T-cell (primary cell): ENCODE measurements at regions not wholly inside any gene's neighbourhood (a gene's known extent, or its start where the extent isn't known, plus 50 kb on each side); places are given as distances from the start of the nearest gene placed in this dataset.

Source experiments
- ATAC-seq, 4 experiments: fragments of 200-7000 bp in 3 of 4; fragments of 150-1000 bp in 1 of 4; cut with Tn5 transposase; replicated peaks in 1 of 4; 1 replicate in 3 of 4; 2 replicates in 1 of 4; pipeline ENCODE4 v1.10.0; 2021; ENCODE audit warnings: moderate library complexity in 3 of 4, mild to moderate bottlenecking in 2 of 4, moderate number of reproducible peaks in 1 of 4
- CTCF ChIA-PET, 2 donors: fragments of 300-600 bp; sonication (Branson Sonifier 250); formaldehyde crosslinking; loops; one replicate each; lab custom pipeline; 2022; ENCODE audit warnings: antibody characterized with exemption in 2 of 2; lab: Charles Lee
- POLR2A ChIA-PET, 2 donors: fragments of 300-600 bp; sonication (Branson Sonifier 250); formaldehyde crosslinking; loops; one replicate each; lab custom pipeline; 2022; ENCODE audit warnings: antibody characterized with exemption in 2 of 2; lab: Charles Lee
- DNase-seq, 35 experiments: peaks; one replicate each; pipeline versions ENCODE4 v3.0.0 to v3.0.0-alpha.2; 2013 to 2023
- H3K27ac ChIP-seq: one replicate; pipeline ENCODE4 v1.5.1; 2013; ENCODE audit warnings: low read length
- H3K27me3 ChIP-seq, 2 experiments: replicated peaks in 1 of 2; 1 replicate in 1 of 2; 2 replicates in 1 of 2; pipeline versions ENCODE4 v1.6.1 to v1.7.0; 2013; ENCODE audit warnings: low read length in 1 of 2, mixed read lengths in 1 of 2; ENCODE audit not compliant: control insufficient read depth in 2 of 2, insufficient read depth in 2 of 2; ENCODE audit errors: extremely low read depth in 1 of 2
- H3K36me3 ChIP-seq, 2 donors: 1 replicate in 1 of 2; 2 replicates in 1 of 2; pipeline versions ENCODE4 v1.6.1 to v1.7.0; 2013; ENCODE audit warnings: low read length in 1 of 2; ENCODE audit not compliant: control insufficient read depth in 2 of 2, insufficient read depth in 1 of 2; ENCODE audit errors: extremely low read depth in 1 of 2
- H3K4me1 ChIP-seq, 2 experiments: 1 replicate in 1 of 2; 2 replicates in 1 of 2; pipeline versions ENCODE4 v1.6.1 to v1.7.0; 2013; ENCODE audit warnings: low read length in 2 of 2, mixed read lengths in 1 of 2; ENCODE audit not compliant: insufficient read depth in 2 of 2, control insufficient read depth in 1 of 2; ENCODE audit errors: extremely low read depth in 1 of 2
- H3K4me3 ChIP-seq, 2 donors: 1 replicate in 1 of 2; 2 replicates in 1 of 2; pipeline versions ENCODE4 v1.5.1 to v1.7.0; 2013; ENCODE audit warnings: mild to moderate bottlenecking in 2 of 2, low read length in 1 of 2, moderate library complexity in 1 of 2; ENCODE audit not compliant: control insufficient read depth in 1 of 2; ENCODE audit errors: extremely low read depth in 1 of 2
- H3K9me3 ChIP-seq: 2 replicates; pipeline ENCODE4 v1.7.0; 2013
- H3K27ac Mint-ChIP-seq, 2 donors: one replicate each; pipeline ENCODE4 v1.8.0; 2020 to 2021; ENCODE audit warnings: mild to moderate bottlenecking in 2 of 2, mixed read lengths in 2 of 2
- H3K27me3 Mint-ChIP-seq, 2 donors: one replicate each; pipeline ENCODE4 v1.8.0; 2021 to 2022; ENCODE audit warnings: mixed read lengths in 2 of 2
- H3K36me3 Mint-ChIP-seq: one replicate; pipeline ENCODE4 v1.8.0; 2021; ENCODE audit warnings: mixed read lengths
- H3K4me1 Mint-ChIP-seq, 3 donors: one replicate each; pipeline ENCODE4 v1.8.0; 2020 to 2022; ENCODE audit warnings: mixed read lengths in 3 of 3, mild to moderate bottlenecking in 1 of 3
- H3K4me3 Mint-ChIP-seq, 3 donors: one replicate each; pipeline ENCODE4 v1.8.0; 2020 to 2022; ENCODE audit warnings: mild to moderate bottlenecking in 3 of 3, mixed read lengths in 3 of 3, moderate library complexity in 3 of 3
- H3K9me3 Mint-ChIP-seq, 3 donors: one replicate each; pipeline ENCODE4 v1.8.0; 2020 to 2022; ENCODE audit warnings: mixed read lengths in 3 of 3
- WGBS: methylation state at CpG from one replicate; pipeline ENCODE4 v1.1.5; 2013; ENCODE audit warnings: missing lambda C conversion rate; ENCODE audit not compliant: insufficient coverage; 5-methylcytosine and 5-hydroxymethylcytosine counted together

DNA sequence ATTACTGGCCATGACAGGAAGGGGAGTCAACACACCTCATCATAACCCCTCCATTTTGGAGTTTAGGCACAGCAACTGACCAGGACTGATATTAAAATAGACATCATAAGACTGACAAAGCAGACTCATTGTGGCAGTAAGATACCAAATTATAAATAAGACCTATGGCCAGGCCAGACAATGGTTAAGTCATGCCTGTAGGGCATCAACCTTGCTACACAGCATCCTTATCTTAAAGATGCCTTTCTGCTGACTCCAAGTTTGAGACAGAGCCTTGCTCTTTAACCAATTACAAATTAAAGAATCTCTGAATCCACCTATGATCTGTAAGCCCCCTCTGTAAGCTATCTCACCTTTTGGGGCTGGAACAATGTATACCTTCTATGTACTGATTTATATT, 65.5 kb downstream of the VCX2 start:
- Mint-ChIP-seq H3K27ac (no peak overlapping the region), H3K36me3 (no peaks in the 10 kb centered on the region), H3K4me1 (peaks cover 0 to 1% (median under 1%) of the 10 kb centered on the region in 3 donors), H3K4me3 (no peak overlapping the region), H3K27me3 (no peaks in the 10 kb centered on the region), H3K9me3 (peaks cover 7 to 9% (median 8%) of the 10 kb centered on the region in 3 donors)
- Histone ChIP-seq H3K27me3 (no peaks in the 10 kb centered on the region), H3K9me3 (no peaks in the 10 kb centered on the region), H3K4me1 (no peaks in the 10 kb centered on the region), H3K4me3 (no peak overlapping the region), H3K27ac (no peak overlapping the region), H3K36me3 (no peaks in the 10 kb centered on the region)
- ChIA-PET POLR2A (interaction anchor here in 1 of 2 donors (0.5 kb wide), 1 partner anchor 12 kb away, joined by 5 read pairs; no protein-coding TSS in a partner anchor), CTCF (no interaction called here)
- ATAC-seq (no peak), DNase-seq (no peak)

DNA sequence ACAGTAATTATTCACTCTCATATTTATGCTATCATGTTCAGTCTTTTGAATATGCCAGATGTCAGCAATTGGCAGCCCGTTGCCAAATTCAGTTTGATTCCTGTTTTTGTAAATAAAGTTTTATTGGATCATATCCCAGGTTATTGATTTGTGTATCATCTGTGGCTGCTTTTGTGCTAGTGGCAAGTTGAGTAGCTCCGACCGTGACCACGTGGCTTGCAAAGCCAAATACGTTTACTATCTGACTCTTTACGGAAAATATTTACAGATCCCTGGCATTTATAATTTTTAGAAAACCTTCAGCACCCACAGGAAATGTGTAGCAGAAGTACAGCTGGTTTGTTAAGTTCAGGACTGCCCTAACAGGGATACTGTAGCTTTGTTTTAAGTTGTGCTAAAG, 67.4 kb downstream of the VCX2 start:
- DNase-seq (no peak), ATAC-seq (no peak)
- Histone ChIP-seq H3K4me1 (no peaks in the 10 kb centered on the region), H3K9me3 (no peaks in the 10 kb centered on the region), H3K27me3 (no peaks in the 10 kb centered on the region), H3K27ac (no peak overlapping the region), H3K4me3 (no peak overlapping the region), H3K36me3 (no peaks in the 10 kb centered on the region)
- no peaks in the 10 kb centered on the region for H3K27me3 Mint-ChIP-seq
- no peaks in the 10 kb centered on the region for H3K36me3 Mint-ChIP-seq
- H3K4me3 Mint-ChIP-seq, result no peak overlapping the region
- peaks cover 0 to 10% (median 4%) of the 10 kb centered on the region in 3 donors for H3K4me1 Mint-ChIP-seq
- CTCF ChIA-PET, result no interaction called here
- POLR2A ChIA-PET, result interaction anchor here in 1 of 2 donors (0.7 kb wide), 1 partner anchor 11 kb away, joined by 3 read pairs; no protein-coding TSS in a partner anchor
- no peak overlapping the region for H3K27ac Mint-ChIP-seq
- WGBS, result no CpG with 5 or more reads among the region's 6 CpGs
- peaks cover 2 to 7% (median 2%) of the 10 kb centered on the region in 3 donors for H3K9me3 Mint-ChIP-seq

DNA sequence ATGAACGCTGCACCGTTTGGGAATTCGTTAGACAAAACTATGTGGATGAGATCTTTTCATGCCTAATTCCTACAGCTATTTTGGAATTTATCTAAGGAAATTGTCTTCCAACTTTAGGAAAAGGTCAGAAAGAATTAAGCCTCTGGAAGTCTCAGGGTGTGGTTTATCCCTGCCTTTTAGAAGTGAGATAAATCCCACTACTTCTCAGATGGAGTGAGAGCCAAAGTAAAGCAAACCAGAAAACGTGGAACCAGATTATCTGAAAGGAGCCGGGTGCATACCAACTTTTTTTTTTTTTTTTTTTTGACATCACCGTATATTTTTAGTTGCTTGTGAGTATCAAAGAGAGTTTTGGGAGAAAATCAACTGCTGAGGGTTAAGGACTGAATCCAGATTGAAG, 79.6 kb downstream of the VCX2 start:
- ChIA-PET POLR2A (no interaction called here), CTCF (no interaction called here)
- Mint-ChIP-seq H3K4me3 (no peak overlapping the region), H3K9me3 (no peaks in the 10 kb centered on the region), H3K27me3 (peaks cover 0 to 3% of the 10 kb centered on the region in 2 donors), H3K4me1 (no peaks in the 10 kb centered on the region), H3K36me3 (no peaks in the 10 kb centered on the region), H3K27ac (no peak overlapping the region)
- Histone ChIP-seq H3K4me1 (no peaks in the 10 kb centered on the region), H3K27ac (no peak overlapping the region), H3K4me3 (no peak overlapping the region), H3K27me3 (no peaks in the 10 kb centered on the region), H3K9me3 (no peaks in the 10 kb centered on the region), H3K36me3 (no peaks in the 10 kb centered on the region)
- WGBS, result no CpG with 5 or more reads among the region's 6 CpGs
- ATAC-seq, result no peak
- DNase-seq, result no peak

DNA sequence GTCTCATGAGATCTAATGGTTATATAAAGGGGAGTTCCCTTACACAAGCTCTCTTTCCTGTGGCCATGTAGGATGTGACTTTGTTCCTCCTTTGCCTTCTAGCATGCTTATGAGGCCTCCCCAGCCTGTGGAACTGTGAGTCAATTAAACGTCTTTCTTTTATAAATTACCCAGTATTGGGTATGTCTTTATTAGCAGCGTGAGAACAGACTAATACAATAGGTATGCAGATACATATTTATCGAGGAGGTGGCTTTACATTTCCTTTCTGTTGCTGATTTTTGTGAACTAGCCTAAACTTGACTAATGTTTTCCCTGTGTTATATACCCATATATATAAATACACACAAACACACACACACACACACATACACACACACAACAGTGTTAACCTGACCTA, 80.2 kb downstream of the VCX2 start:
- CTCF ChIA-PET, result no interaction called here
- DNase-seq (no peak), ATAC-seq (no peak)
- Histone ChIP-seq H3K4me3 (no peak overlapping the region), H3K27me3 (no peaks in the 10 kb centered on the region), H3K4me1 (no peaks in the 10 kb centered on the region), H3K36me3 (no peaks in the 10 kb centered on the region), H3K9me3 (no peaks in the 10 kb centered on the region), H3K27ac (no peak overlapping the region)
- Mint-ChIP-seq H3K27ac (no peak overlapping the region), H3K9me3 (no peaks in the 10 kb centered on the region), H3K27me3 (peaks cover 0 to 3% of the 10 kb centered on the region in 2 donors), H3K4me3 (no peak overlapping the region), H3K36me3 (no peaks in the 10 kb centered on the region), H3K4me1 (no peaks in the 10 kb centered on the region)
- WGBS, result no CpG with 5 or more reads among the region's 3 CpGs
- POLR2A ChIA-PET, result no interaction called here

DNA sequence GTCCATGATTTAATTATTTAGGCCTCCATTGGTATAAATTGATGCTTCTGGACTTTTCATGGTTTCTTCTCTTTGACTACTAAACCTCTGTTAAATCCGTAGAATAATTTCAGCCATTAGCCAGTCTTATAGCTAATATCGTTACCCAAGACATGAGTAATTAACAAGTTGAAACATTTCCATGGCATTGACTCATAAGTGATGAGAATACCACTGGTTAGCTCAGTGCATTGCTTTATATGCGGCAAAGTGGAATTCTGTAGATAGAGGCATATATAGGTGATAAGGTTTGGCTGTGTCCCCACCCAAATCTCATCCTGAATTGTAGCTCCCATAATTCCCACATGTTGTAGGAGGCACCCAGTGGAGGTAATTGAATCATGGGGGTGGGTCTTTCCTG, 80.6 kb downstream of the VCX2 start:
- DNase-seq (no peak), ATAC-seq (no peak)
- no peaks in the 10 kb centered on the region for H3K4me1 ChIP-seq
- no peaks in the 10 kb centered on the region for H3K36me3 ChIP-seq
- no peaks in the 10 kb centered on the region for H3K27me3 ChIP-seq
- no peak overlapping the region for H3K27ac ChIP-seq
- H3K9me3 ChIP-seq, result no peaks in the 10 kb centered on the region
- WGBS, result no CpG with 5 or more reads among the region's 3 CpGs
- Mint-ChIP-seq H3K4me3 (no peak overlapping the region), H3K27ac (no peak overlapping the region), H3K27me3 (peaks cover 0 to 3% of the 10 kb centered on the region in 2 donors), H3K36me3 (no peaks in the 10 kb centered on the region), H3K4me1 (no peaks in the 10 kb centered on the region), H3K9me3 (no peaks in the 10 kb centered on the region)
- no peak overlapping the region for H3K4me3 ChIP-seq
- CTCF ChIA-PET, result no interaction called here
- POLR2A ChIA-PET, result no interaction called here

DNA sequence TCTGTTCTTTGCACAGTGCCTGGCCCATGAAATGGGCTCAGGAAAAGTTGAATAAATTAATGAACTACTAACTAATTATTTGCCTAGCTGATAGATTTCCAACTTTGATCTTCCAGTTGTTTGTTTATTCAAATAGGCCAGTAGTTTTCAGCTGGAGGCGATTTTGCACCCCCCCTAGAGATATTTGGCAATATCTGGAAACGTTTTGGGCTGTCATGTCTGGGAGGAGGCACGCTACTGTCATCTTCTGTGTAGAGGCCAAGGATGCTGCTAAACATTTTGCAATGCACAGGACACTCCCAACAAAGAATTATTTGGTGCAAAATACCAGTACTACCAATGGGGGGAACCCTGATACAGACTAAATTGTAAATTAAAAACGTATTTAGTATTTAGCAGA, 81.9 kb downstream of the VCX2 start:
- H3K36me3 Mint-ChIP-seq, result no peaks in the 10 kb centered on the region
- no peak overlapping the region for H3K4me3 ChIP-seq
- no peak overlapping the region for H3K27ac ChIP-seq
- no CpG with 5 or more reads among the region's 4 CpGs for WGBS
- no peaks in the 10 kb centered on the region for H3K4me1 Mint-ChIP-seq
- H3K27me3 Mint-ChIP-seq, result peaks cover 0 to 3% of the 10 kb centered on the region in 2 donors
- POLR2A ChIA-PET, result no interaction called here
- CTCF ChIA-PET, result no interaction called here
- H3K27me3 ChIP-seq, result no peaks in the 10 kb centered on the region
- no peak overlapping the region for H3K4me3 Mint-ChIP-seq
- no peak overlapping the region for H3K27ac Mint-ChIP-seq
- H3K9me3 ChIP-seq, result no peaks in the 10 kb centered on the region
- no peaks in the 10 kb centered on the region for H3K4me1 ChIP-seq
- no peak for ATAC-seq
- no peaks in the 10 kb centered on the region for H3K9me3 Mint-ChIP-seq
- no peaks in the 10 kb centered on the region for H3K36me3 ChIP-seq
- DNase-seq, result no peak

DNA sequence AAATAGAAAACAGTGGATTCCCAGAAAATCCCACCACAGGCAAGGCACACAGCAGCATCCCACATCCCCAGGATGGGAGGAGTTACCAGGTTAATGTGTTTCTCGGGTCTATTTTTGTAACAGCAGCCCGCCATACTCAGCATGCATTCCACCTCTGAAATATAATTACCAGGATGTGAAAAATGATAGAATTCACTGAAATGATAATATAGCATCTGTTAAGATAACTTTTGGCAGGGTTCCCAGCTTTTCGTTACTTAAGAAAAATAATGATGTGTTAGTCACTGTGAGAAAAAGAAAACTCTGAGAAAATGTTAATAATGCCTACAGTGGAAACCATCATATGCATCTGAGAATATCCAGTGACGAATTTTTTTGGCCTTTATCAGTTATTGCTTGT, 87.1 kb downstream of the VCX2 start:
- DNase-seq, result no peak
- no peaks in the 10 kb centered on the region for H3K36me3 Mint-ChIP-seq
- no peaks in the 10 kb centered on the region for H3K4me1 Mint-ChIP-seq
- no CpG with 5 or more reads among the region's 4 CpGs for WGBS
- no peaks in the 10 kb centered on the region for H3K9me3 ChIP-seq
- H3K27me3 Mint-ChIP-seq, result peaks cover 0 to 3% of the 10 kb centered on the region in 2 donors
- no peak overlapping the region for H3K27ac ChIP-seq
- H3K4me3 Mint-ChIP-seq, result no peak overlapping the region
- no peak overlapping the region for H3K4me3 ChIP-seq
- H3K36me3 ChIP-seq, result no peaks in the 10 kb centered on the region
- no peak for ATAC-seq
- H3K4me1 ChIP-seq, result no peaks in the 10 kb centered on the region
- H3K27me3 ChIP-seq, result no peaks in the 10 kb centered on the region
- no peak overlapping the region for H3K27ac Mint-ChIP-seq
- ChIA-PET POLR2A (no interaction called here), CTCF (interaction anchor here in 1 of 2 donors (0.7 kb wide), 1 partner anchor 1698 kb away, joined by 7 read pairs; no protein-coding TSS in a partner anchor)
- no peaks in the 10 kb centered on the region for H3K9me3 Mint-ChIP-seq
